Fibroblast of the aortic adventitia (primary cell): ENCODE measurements at regions not wholly inside any gene's neighbourhood (a gene's known extent, or its start where the extent isn't known, plus 50 kb on each side); places are given as distances from the start of the nearest gene placed in this dataset.
A peak's percentile ranks its signal among the peaks of the same experiment; 100 is the strongest.

Experiments
- DNase-seq: peaks from one replicate; pipeline ENCODE4 v3.0.0-alpha.2; 2010; ENCODE audit warnings: low read depth
- H3K4me3 ChIP-seq: 2 replicates; pipeline ENCODE4 v1.5.1; 2011; ENCODE audit warnings: low read depth, mild to moderate bottlenecking, control low read depth, low read length, moderate library complexity
- TF ChIP-seq, protein P1 (sequence below): IDR thresholded peaks from 2 replicates; pipeline ENCODE4 v1.5.1; 2011; ENCODE audit warnings: mild to moderate bottlenecking, low read length, control low read depth, inconsistent platforms; ENCODE audit not compliant: insufficient read depth

DNA sequence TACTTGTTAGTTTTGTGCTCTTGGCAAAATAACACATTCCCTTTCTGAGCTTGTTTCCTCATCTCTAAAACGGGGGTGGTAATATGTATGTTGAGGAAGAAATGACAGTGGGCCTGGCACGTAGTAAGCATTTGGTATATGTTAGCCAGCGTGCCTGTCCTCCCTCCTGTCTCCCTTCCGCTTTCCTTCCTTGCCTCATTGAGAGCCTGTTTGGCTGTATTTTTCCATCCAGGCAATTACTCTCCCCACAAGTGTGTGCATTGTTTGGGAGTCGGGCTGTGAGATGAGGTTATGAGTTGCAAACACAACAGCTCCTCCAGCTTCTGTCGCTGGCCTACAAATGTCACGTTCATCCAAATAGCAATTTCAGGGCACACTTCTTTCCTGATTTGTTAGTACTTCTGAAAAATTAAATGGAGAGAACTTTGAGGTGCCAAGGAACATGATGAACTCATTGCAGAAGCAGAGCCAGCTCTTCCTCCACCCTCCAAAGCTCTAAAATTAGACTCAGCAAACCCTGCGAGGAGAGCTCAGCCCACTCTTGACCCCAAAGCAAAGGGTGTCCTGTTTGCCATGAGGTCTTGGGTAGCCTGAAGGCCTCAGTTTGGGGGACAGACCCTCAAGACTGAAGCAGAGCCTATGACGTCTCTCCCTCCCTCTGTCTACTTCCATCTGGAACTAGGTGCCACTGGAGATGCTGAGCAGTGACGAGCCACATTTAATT, 50.7 kb upstream of the TOX2 start:
- TF ChIP-seq, protein P1, sequence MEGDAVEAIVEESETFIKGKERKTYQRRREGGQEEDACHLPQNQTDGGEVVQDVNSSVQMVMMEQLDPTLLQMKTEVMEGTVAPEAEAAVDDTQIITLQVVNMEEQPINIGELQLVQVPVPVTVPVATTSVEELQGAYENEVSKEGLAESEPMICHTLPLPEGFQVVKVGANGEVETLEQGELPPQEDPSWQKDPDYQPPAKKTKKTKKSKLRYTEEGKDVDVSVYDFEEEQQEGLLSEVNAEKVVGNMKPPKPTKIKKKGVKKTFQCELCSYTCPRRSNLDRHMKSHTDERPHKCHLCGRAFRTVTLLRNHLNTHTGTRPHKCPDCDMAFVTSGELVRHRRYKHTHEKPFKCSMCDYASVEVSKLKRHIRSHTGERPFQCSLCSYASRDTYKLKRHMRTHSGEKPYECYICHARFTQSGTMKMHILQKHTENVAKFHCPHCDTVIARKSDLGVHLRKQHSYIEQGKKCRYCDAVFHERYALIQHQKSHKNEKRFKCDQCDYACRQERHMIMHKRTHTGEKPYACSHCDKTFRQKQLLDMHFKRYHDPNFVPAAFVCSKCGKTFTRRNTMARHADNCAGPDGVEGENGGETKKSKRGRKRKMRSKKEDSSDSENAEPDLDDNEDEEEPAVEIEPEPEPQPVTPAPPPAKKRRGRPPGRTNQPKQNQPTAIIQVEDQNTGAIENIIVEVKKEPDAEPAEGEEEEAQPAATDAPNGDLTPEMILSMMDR, result no peak
- DNase-seq, result peak; percentile 16
- H3K4me3 ChIP-seq, result no peak overlapping the region

DNA sequence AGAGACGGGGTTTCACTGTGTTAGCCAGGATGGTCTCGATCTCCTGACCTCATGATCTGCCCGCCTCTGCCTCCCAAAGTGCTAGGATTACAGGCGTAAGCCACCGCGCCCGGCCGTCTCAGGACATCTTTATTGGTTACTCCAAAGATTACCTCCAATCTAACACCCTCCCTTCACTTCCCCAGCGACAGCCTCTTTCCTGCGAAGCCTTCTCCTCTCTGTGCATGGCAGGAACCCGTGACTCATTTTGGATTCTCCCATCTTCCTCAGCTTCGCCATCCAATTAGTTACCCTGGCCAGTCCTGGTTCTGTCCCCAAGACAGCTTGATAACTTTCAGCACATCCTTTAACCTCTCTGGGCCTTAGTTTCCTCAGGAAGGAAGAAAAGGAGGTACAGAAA, 51.3 kb upstream of the TOX2 start:
- no peak for DNase-seq
- H3K4me3 ChIP-seq, result no peak overlapping the region
- TF ChIP-seq, protein P1, result no peak

DNA sequence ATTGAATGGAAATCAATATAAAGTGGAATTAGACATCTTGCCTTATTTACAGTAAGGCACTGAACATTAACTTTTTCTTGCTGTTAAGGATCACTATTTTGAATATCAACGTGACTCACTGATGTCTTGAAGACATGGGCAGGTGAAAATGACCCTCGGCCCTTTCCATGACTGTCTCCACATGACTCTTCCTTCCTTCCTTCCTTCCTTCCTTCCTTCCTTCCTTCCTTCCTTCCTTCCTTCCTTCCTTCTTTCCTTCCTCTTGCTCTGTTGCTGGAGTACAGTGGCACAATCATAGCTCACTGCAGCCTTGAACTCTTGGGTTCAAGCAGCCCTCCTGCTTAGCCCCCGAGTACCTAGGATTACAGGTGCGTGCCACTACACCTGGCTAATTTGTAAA, 52.2 kb upstream of the TOX2 start:
- no peak for DNase-seq
- no peak overlapping the region for H3K4me3 ChIP-seq
- TF ChIP-seq, protein P1, result no peak

DNA sequence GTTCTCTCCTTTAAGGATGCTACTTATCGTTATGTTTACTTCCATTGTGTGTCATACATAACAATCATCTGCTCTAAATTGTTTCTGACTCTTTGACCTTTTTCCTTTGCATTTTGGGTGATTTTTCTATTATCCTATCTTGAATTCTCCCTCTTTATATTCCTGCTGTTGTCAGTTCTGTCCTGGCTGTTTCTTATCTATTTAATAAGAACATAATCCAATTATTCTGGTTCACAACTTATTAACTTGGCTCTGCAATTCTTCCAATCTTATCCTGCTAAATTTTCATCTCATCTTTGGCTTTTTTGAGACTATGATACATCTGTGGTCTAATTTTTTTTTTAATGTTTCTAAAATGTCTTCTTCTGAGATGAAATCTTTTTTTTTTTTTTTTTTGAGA, 54.7 kb upstream of the TOX2 start:
- no peak overlapping the region for H3K4me3 ChIP-seq
- no peak for DNase-seq
- TF ChIP-seq, protein P1, result no peak

DNA sequence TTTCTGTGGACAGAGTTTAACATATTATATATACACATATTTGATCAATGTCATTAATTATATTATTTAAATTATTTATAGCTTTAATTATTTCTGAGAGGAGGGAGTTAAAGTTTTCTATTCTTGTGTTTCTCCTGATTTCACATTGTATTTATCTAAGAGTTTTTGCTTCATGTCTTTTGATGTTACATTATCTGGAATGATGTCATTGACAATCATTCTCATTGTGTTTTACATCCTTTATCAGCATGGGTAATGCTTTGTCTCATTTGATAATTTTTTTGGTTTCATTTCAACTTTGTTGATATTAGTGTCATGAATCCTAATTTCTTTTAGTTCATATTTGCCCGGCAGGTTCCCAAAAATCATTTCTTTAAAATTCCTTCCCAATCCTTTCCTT, 56.7 kb upstream of the TOX2 start:
- no peak overlapping the region for H3K4me3 ChIP-seq
- TF ChIP-seq, protein P1, result no peak
- no peak for DNase-seq

DNA sequence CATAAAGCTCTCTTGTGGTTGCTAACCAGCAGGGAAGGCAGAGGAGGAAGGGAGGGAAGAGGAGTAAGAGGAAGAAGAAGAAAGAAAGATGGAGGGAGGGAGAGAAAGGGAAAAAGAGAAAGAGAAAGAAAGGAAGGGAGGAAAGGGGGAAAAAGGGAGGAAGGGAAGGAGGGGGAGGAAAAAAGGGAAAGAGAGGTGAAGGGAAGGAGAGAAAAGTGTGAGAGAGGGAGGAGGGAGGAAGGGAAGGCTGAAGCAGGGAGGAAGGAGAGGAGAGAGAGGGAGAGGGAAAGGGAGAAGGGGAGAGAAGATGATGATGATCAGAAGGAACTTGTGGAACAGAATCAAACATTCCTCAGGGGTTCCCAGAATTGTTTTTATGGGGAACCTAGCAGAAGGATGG, 57.5 kb upstream of the TOX2 start:
- DNase-seq, result no peak
- no peak overlapping the region for H3K4me3 ChIP-seq
- TF ChIP-seq, protein P1, result no peak

DNA sequence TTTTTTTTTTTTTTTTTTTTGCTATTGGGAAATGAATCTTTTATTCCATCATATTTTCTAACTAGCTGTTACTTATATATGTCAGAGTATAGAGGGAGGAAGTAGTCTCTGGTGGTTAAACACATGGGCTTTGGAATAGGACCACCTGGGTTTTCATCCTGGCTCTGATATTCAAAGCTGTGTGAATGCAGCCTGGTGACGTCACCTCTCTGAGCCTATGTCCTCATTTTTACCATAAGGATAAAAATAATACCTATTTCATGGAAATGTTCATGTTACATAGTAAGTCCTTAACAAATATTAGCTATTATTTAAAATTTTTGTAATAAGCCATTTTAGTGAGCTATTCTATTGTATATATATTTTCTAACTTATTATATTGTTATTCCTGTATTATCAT, 58.8 kb upstream of the TOX2 start:
- TF ChIP-seq, protein P1, result no peak
- DNase-seq, result no peak
- no peak overlapping the region for H3K4me3 ChIP-seq
